ENCODE measurements at regions not wholly inside any gene's neighbourhood (a gene's known extent, or its start where the extent isn't known, plus 50 kb on each side); places are given as distances from the start of the nearest gene placed in this dataset.

GRCh38 chr5:68659881-68660280, 433.9 kb upstream of the SLC30A5 start:
- TF ChIP-seq POLR2A (IDR thresholded peaks at IDR 0.05; ENCODE audit: low read depth, low read length) (no peak), POLR2AphosphoS5 (IDR thresholded peaks at IDR 0.05; ENCODE audit: low read depth, low read length) (no peak), TAF1 (IDR thresholded peaks at IDR 0.05; ENCODE audit: borderline replicate concordance, low read depth, low read length) (no peak)

All from GM12892 (cell line).